GM23248 (cell line): ENCODE measurements at regions not wholly inside any gene's neighbourhood (a gene's known extent, or its start where the extent isn't known, plus 50 kb on each side); places are given as distances from the start of the nearest gene placed in this dataset.
"Not testable (repeated sequence)": the region's sequence is repeated elsewhere in the genome, so short reads cannot be mapped to it uniquely, and the experiment has no call there.

Experiments used
- DNase-seq: peaks from one replicate; pipeline ENCODE4 v3.0.0-alpha.2; 2015
- H2AFZ ChIP-seq: fragments of 200-600 bp; sonication (generic); 2 replicates; pipeline ENCODE4 v1.6.1; 2016; ENCODE audit warnings: antibody characterized with exemption
- H3F3A ChIP-seq: fragments of 200-600 bp; sonication (generic); 2 replicates; pipeline ENCODE4 v1.6.1; 2016; ENCODE audit warnings: mild to moderate bottlenecking, antibody characterized with exemption, mixed run types; ENCODE audit not compliant: insufficient read depth
- H3K27ac ChIP-seq: fragments of 200-600 bp; sonication (generic); 2 replicates; pipeline ENCODE4 v1.5.1; 2016; ENCODE audit warnings: mild to moderate bottlenecking
- H3K27me3 ChIP-seq: fragments of 200-600 bp; sonication (generic); replicated peaks from 2 replicates; pipeline ENCODE4 v1.6.1; 2016; ENCODE audit warnings: mild to moderate bottlenecking; ENCODE audit not compliant: insufficient read depth
- H3K36me3 ChIP-seq: fragments of 200-600 bp; sonication (generic); 2 replicates; pipeline ENCODE4 v1.6.1; 2016; ENCODE audit warnings: low read depth, mild to moderate bottlenecking
- H3K4me1 ChIP-seq: fragments of 200-600 bp; sonication (generic); 2 replicates; pipeline ENCODE4 v1.6.1; 2016; ENCODE audit warnings: mild to moderate bottlenecking; ENCODE audit not compliant: insufficient read depth
- H3K4me2 ChIP-seq: fragments of 200-600 bp; sonication (generic); one replicate; pipeline ENCODE4 v1.6.1; 2016; ENCODE audit warnings: mild to moderate bottlenecking; ENCODE audit not compliant: unreplicated experiment
- H3K4me3 ChIP-seq: fragments of 200-600 bp; sonication (generic); 2 replicates; pipeline ENCODE4 v1.5.1; 2016; ENCODE audit warnings: mild to moderate bottlenecking
- H3K79me2 ChIP-seq: fragments of 200-600 bp; sonication (generic); 2 replicates; pipeline ENCODE4 v1.6.1; 2016; ENCODE audit warnings: mild to moderate bottlenecking; ENCODE audit not compliant: insufficient read depth
- H3K9ac ChIP-seq: fragments of 200-600 bp; sonication (generic); 2 replicates; pipeline ENCODE4 v1.6.1; 2016; ENCODE audit warnings: mild to moderate bottlenecking
- H3K9me2 ChIP-seq: fragments of 200-600 bp; sonication (generic); 2 replicates; pipeline ENCODE4 v1.6.1; 2016; ENCODE audit warnings: mixed run types, mild to moderate bottlenecking, moderate library complexity; ENCODE audit not compliant: insufficient read depth
- H3K9me3 ChIP-seq: fragments of 200-600 bp; sonication (generic); one replicate; pipeline ENCODE4 v1.6.1; 2017; ENCODE audit warnings: low read depth
- H4K20me1 ChIP-seq: fragments of 200-600 bp; sonication (generic); 2 replicates; pipeline ENCODE4 v1.6.0; 2016; ENCODE audit not compliant: insufficient read depth
- EZH2 ChIP-seq: fragments of 200-600 bp; sonication (generic); IDR thresholded peaks from 2 replicates; pipeline ENCODE4 v1.6.1; 2018; ENCODE audit warnings: antibody characterized with exemption, mild to moderate bottlenecking; ENCODE audit not compliant: insufficient read depth, poor library complexity, severe bottlenecking
- EZH2phosphoT487 ChIP-seq: fragments of 200-600 bp; sonication (generic); IDR thresholded peaks from 2 replicates; pipeline ENCODE4 v1.6.1; 2018; ENCODE audit warnings: antibody characterized with exemption, moderate library complexity, mild to moderate bottlenecking, low read depth; ENCODE audit not compliant: insufficient read depth
- WGBS, 2 experiments: methylation state at CpG; one replicate each; pipeline ENCODE4 v1.1.6; 2015 to 2017; ENCODE audit warnings: low lambda C conversion rate in 2 of 2, low coverage in 1 of 2; ENCODE audit errors: missing lambda C conversion rate in 2 of 2; 5-methylcytosine and 5-hydroxymethylcytosine counted together
- in situ Hi-C: fragments of 300-500 bp; cut with MboI; formaldehyde crosslinking; loops from 2 replicates; pipeline ENCODE4 v1.15.0; 2020

DNA sequence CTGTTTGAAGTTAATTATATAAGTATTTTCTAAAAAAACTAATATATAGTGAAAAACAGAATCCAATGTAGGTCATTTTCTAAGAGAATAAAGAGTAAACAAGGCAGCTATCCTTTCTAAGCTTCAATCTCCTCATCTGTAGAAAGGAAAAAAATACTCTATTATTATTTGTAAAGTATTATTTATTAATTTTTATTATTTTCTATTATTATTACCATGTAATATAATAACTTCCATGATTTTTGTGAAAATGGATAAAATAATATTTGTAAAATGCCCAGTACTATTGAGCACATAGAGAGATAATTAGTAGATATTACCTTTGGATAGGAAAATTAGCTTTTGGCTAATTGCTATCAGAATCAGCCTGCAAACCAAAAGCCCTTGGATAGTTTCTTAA is 684.4 kb downstream of the MTRR start:
- Histone ChIP-seq H2AFZ (no peak overlapping the region), H3K27me3 (0 out of 2 replicates have a peak, but pooled peaks cover 3% of the 10 kb centered on the region), H3K9me3 (no peaks in the 10 kb centered on the region), H3K36me3 (no peaks in the 10 kb centered on the region), H3K27ac (no peak overlapping the region), H3F3A (no peaks in the 10 kb centered on the region), H3K79me2 (no peaks in the 10 kb centered on the region), H3K4me3 (no peak overlapping the region), H3K4me1 (no peaks in the 10 kb centered on the region), H4K20me1 (no peaks in the 10 kb centered on the region), H3K9ac (no peak overlapping the region), H3K4me2 (no peak overlapping the region), H3K9me2 (no peaks in the 10 kb centered on the region)
- in situ Hi-C loops = no loop called here
- TF ChIP-seq EZH2phosphoT487 (no peak), EZH2 (no peak)
- no peak for DNase-seq

DNA sequence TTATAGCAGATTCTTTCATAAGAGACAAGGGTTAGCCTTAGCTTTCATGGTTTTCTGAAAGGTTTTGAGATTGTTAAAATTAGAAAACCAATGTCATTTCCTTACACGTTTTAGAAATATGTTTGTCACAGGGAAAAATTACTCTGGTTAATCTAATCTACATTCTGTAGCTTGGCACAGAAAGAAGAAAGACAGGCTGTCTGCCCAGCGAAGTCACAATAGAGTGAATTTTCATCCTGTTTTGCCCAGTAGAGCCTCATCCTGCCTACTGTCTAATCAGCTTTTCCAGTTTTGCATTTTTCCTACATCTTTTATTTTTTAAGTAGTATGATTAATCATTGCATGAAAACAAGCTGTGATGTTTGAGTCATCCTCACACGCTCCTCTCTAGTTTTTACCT is 688.8 kb downstream of the MTRR start:
- no peak for TF ChIP-seq EZH2
- TF ChIP-seq EZH2phosphoT487 = no peak
- Histone ChIP-seq H3K9me2 (no peaks in the 10 kb centered on the region), H3K27me3 (0 out of 2 replicates have a peak, but pooled peaks cover 4% of the 10 kb centered on the region), H3K79me2 (no peaks in the 10 kb centered on the region), H2AFZ (no peak overlapping the region), H3K4me2 (no peak overlapping the region), H3K9me3 (no peaks in the 10 kb centered on the region), H3K9ac (no peak overlapping the region), H4K20me1 (no peaks in the 10 kb centered on the region), H3F3A (no peaks in the 10 kb centered on the region), H3K36me3 (no peaks in the 10 kb centered on the region), H3K4me3 (no peak overlapping the region), H3K27ac (no peak overlapping the region), H3K4me1 (no peaks in the 10 kb centered on the region)
- 48 to 55% methylated on average over 3 of the region's 3 CpGs for WGBS, 2 experiments
- DNase-seq = no peak
- in situ Hi-C loops = no loop called here

- no peak for DNase-seq
- Histone ChIP-seq H2AFZ (no peak overlapping the region), H3K79me2 (no peaks in the 10 kb centered on the region), H3K9ac (no peak overlapping the region), H3K9me3 (no peaks in the 10 kb centered on the region), H4K20me1 (no peaks in the 10 kb centered on the region), H3K36me3 (no peaks in the 10 kb centered on the region), H3K9me2 (no peaks in the 10 kb centered on the region), H3F3A (no peaks in the 10 kb centered on the region), H3K4me3 (no peak overlapping the region), H3K27ac (no peak overlapping the region), H3K27me3 (0 out of 2 replicates have a peak, but pooled peaks cover 4% of the 10 kb centered on the region), H3K4me2 (no peak overlapping the region), H3K4me1 (no peaks in the 10 kb centered on the region)
- in situ Hi-C loops = no loop called here
- WGBS, 2 experiments = 3% methylated on average over 2 of the region's 2 CpGs
- no peak for TF ChIP-seq EZH2phosphoT487
- TF ChIP-seq EZH2 = no peak
Observed at GRCh38 chr5:8560776-8561175, 691.8 kb downstream of the MTRR start.

GRCh38 chr5:8561224-8561840 is 692.4 kb downstream of the MTRR start:
- Histone ChIP-seq H3K36me3 (no peaks in the 10 kb centered on the region), H3K9me3 (no peaks in the 10 kb centered on the region), H3K9ac (no peak overlapping the region), H3K27ac (no peak overlapping the region), H3K27me3 (0 out of 2 replicates have a peak, but pooled peaks cover 4% of the 10 kb centered on the region), H3K9me2 (no peaks in the 10 kb centered on the region), H3K4me1 (no peaks in the 10 kb centered on the region), H4K20me1 (no peaks in the 10 kb centered on the region), H3K4me3 (no peak overlapping the region), H3K4me2 (no peak overlapping the region), H2AFZ (no peak overlapping the region), H3K79me2 (no peaks in the 10 kb centered on the region), H3F3A (no peaks in the 10 kb centered on the region)
- DNase-seq = no peak
- TF ChIP-seq EZH2 (no peak), EZH2phosphoT487 (no peak)
- WGBS, 2 experiments = 0% methylated on average over 3 of the region's 3 CpGs
- in situ Hi-C loops = no loop called here

GRCh38 chr5:8561854-8562253 is 692.9 kb downstream of the MTRR start:
- Histone ChIP-seq H3K9me3 (no peaks in the 10 kb centered on the region), H3K36me3 (no peaks in the 10 kb centered on the region), H2AFZ (no peak overlapping the region), H3K79me2 (no peaks in the 10 kb centered on the region), H3F3A (no peaks in the 10 kb centered on the region), H3K9ac (no peak overlapping the region), H3K4me2 (no peak overlapping the region), H3K4me1 (no peaks in the 10 kb centered on the region), H3K4me3 (no peak overlapping the region), H3K27me3 (0 out of 2 replicates have a peak, but pooled peaks cover 4% of the 10 kb centered on the region), H3K9me2 (no peaks in the 10 kb centered on the region), H3K27ac (no peak overlapping the region), H4K20me1 (no peaks in the 10 kb centered on the region)
- no peak for DNase-seq
- in situ Hi-C loops = no loop called here
- TF ChIP-seq EZH2phosphoT487 (no peak), EZH2 (no peak)

GRCh38 chr5:8563540-8563939 is 694.6 kb downstream of the MTRR start:
- H3K79me2 ChIP-seq, H2AFZ ChIP-seq, H3K4me2 ChIP-seq, H4K20me1 ChIP-seq, H3F3A ChIP-seq, H3K9me2 ChIP-seq, DNase-seq, H3K36me3 ChIP-seq, H3K4me1 ChIP-seq, H3K9ac ChIP-seq, in situ Hi-C loops, H3K27ac ChIP-seq, H3K27me3 ChIP-seq, H3K9me3 ChIP-seq, H3K4me3 ChIP-seq: not testable (repeated sequence)
- WGBS, 2 experiments = 58 to 70% methylated on average over 6 of the region's 6 CpGs
